ENCODE measurements at regions not wholly inside any gene's neighbourhood (a gene's known extent, or its start where the extent isn't known, plus 50 kb on each side); places are given as distances from the start of the nearest gene placed in this dataset.

DNA sequence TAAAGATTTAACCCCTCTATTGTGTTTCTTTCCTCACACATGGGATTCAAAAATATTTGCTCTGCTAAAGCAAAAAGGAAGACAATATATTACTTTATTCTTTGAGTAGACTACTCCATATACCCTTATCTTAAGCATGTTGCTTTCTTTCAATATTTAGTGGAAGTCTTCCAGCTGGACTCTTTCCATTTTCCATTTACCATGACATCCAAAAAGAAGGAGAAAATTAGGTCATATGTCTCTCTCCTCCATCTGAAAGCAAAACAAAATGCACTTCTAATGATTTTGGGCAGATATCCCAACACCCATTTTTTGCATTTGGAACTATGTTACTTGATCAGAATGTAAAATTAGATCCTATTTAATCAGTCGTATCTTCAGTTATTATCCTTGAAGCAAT is 1336.5 kb downstream of the PCDH19 start:
- no peaks in the 10 kb centered on the region for H4K20me1 ChIP-seq (ENCODE audit: insufficient read depth, low read length)
- no peak overlapping the region for H3K4me3 ChIP-seq (ENCODE audit: low read length)
- H3K9me3 ChIP-seq (ENCODE audit: insufficient read depth, low read length), result no peaks in the 10 kb centered on the region
- H2AFZ ChIP-seq (ENCODE audit: low read depth, low read length), result no peak overlapping the region
- H3K4me2 ChIP-seq (ENCODE audit: low read length), result no peak overlapping the region
- no peaks in the 10 kb centered on the region for H3K27me3 ChIP-seq (ENCODE audit: low read depth, low read length)
- no peak overlapping the region for H3K27ac ChIP-seq (ENCODE audit: low read length)
- H3K4me1 ChIP-seq (ENCODE audit: low read length), result no peaks in the 10 kb centered on the region
- TF ChIP-seq EZH2phosphoT487 (IDR thresholded peaks at IDR 0.05; ENCODE audit: low read depth), result no peak
- TF ChIP-seq, protein P1, sequence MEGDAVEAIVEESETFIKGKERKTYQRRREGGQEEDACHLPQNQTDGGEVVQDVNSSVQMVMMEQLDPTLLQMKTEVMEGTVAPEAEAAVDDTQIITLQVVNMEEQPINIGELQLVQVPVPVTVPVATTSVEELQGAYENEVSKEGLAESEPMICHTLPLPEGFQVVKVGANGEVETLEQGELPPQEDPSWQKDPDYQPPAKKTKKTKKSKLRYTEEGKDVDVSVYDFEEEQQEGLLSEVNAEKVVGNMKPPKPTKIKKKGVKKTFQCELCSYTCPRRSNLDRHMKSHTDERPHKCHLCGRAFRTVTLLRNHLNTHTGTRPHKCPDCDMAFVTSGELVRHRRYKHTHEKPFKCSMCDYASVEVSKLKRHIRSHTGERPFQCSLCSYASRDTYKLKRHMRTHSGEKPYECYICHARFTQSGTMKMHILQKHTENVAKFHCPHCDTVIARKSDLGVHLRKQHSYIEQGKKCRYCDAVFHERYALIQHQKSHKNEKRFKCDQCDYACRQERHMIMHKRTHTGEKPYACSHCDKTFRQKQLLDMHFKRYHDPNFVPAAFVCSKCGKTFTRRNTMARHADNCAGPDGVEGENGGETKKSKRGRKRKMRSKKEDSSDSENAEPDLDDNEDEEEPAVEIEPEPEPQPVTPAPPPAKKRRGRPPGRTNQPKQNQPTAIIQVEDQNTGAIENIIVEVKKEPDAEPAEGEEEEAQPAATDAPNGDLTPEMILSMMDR (IDR thresholded peaks at IDR 0.05; ENCODE audit: low read depth, low read length), result no peak
- no peaks in the 10 kb centered on the region for H3K79me2 ChIP-seq (ENCODE audit: low read length)
- no peak overlapping the region for H3K9ac ChIP-seq (ENCODE audit: low read length)
- H3K36me3 ChIP-seq (replicated peaks; ENCODE audit: low read depth, low read length), result no peaks in the 10 kb centered on the region

DNA sequence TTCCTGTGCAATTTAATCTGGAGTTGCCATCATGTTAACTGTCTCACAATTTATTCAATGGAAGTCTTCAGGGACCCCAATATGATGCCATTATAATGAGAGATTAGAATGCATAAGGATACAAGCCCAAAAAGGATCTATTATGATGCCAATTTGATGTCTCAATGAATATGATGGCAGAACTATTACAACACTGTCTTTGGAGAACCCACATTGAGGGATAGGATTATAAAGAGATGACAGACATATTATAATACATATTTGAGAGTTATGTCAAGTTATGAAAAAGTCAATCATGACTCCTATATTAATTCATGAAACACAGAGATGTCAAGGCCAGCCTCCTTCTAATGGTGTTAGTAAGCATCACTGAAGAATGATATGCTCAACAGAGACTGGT is 1358.4 kb downstream of the PCDH19 start:
- H3K27ac ChIP-seq (ENCODE audit: low read length), result no peak overlapping the region
- no peaks in the 10 kb centered on the region for H3K4me1 ChIP-seq (ENCODE audit: low read length)
- H3K79me2 ChIP-seq (ENCODE audit: low read length), result no peaks in the 10 kb centered on the region
- no peaks in the 10 kb centered on the region for H3K27me3 ChIP-seq (ENCODE audit: low read depth, low read length)
- H2AFZ ChIP-seq (ENCODE audit: low read depth, low read length), result no peak overlapping the region
- no peaks in the 10 kb centered on the region for H4K20me1 ChIP-seq (ENCODE audit: insufficient read depth, low read length)
- no peak overlapping the region for H3K9ac ChIP-seq (ENCODE audit: low read length)
- H3K4me2 ChIP-seq (ENCODE audit: low read length), result no peak overlapping the region
- no peak overlapping the region for H3K4me3 ChIP-seq (ENCODE audit: low read length)
- TF ChIP-seq, protein P1 (IDR thresholded peaks at IDR 0.05; ENCODE audit: low read depth, low read length), result no peak
- no peak for TF ChIP-seq EZH2phosphoT487 (IDR thresholded peaks at IDR 0.05; ENCODE audit: low read depth)
- H3K36me3 ChIP-seq (replicated peaks; ENCODE audit: low read depth, low read length), result no peaks in the 10 kb centered on the region
- H3K9me3 ChIP-seq (ENCODE audit: insufficient read depth, low read length), result no peaks in the 10 kb centered on the region

DNA sequence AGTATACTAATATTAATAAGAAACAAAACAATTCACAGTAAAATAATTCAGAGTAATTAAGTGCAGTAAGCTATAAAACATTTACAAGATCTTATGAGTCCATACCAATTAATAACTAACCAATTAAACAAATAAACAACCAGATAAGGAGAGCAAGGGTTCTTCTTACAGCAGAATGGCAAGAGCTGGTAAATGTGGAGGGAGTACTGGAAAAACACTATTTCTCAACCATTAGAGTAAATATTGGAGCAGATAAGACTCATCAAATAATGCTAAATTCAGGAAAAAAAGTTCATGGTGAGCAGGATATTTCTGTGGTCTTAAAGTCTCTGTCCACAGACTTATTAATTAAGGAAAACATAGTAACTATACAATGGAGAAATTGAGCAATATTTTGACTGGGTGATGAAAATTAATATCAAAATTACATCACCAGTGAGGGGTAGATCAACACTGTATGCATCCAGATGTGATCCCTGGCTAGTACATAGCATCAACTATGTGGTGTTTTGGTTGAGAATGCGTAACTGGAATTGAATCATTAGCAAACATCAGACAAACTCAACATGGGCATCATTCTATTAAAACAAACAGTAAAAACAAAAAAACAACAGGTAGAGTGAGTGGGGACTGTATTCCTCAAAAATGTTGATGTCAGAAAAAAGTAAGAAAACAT is 1376.7 kb downstream of the PCDH19 start:
- Histone ChIP-seq H3K36me3 (replicated peaks; ENCODE audit: low read depth, low read length) (no peaks in the 10 kb centered on the region), H3K27ac (ENCODE audit: low read length) (no peak overlapping the region), H3K4me1 (ENCODE audit: low read length) (no peaks in the 10 kb centered on the region), H4K20me1 (ENCODE audit: insufficient read depth, low read length) (no peaks in the 10 kb centered on the region), H3K9ac (ENCODE audit: low read length) (no peak overlapping the region), H3K79me2 (ENCODE audit: low read length) (no peaks in the 10 kb centered on the region), H2AFZ (ENCODE audit: low read depth, low read length) (no peak overlapping the region), H3K4me3 (ENCODE audit: low read length) (no peak overlapping the region), H3K4me2 (ENCODE audit: low read length) (no peak overlapping the region), H3K27me3 (ENCODE audit: low read depth, low read length) (no peaks in the 10 kb centered on the region), H3K9me3 (ENCODE audit: insufficient read depth, low read length) (no peaks in the 10 kb centered on the region)
- TF ChIP-seq, protein P1 (IDR thresholded peaks at IDR 0.05; ENCODE audit: low read depth, low read length), result no peak
- TF ChIP-seq EZH2phosphoT487 (IDR thresholded peaks at IDR 0.05; ENCODE audit: low read depth), result no peak

DNA sequence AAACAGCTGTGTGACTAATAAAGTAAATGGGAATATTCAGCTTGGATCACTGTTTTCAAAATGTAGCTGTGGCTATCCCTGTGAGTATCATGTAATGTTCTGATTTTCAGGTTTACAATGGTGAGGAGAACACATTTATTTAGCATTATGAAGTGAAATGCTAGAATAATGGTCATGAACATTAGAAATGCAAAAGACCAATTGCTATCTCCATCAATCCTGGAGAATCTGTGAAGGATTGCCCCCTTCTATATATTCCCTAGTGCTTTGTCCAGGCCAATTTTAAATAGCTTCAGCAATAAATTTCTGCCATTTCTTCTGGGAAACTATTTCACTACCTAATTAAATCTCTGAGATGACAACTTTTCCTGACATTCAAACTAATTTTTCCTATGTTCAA is 1399.1 kb downstream of the PCDH19 start:
- H3K9me3 ChIP-seq (ENCODE audit: insufficient read depth, low read length), result no peaks in the 10 kb centered on the region
- no peaks in the 10 kb centered on the region for H4K20me1 ChIP-seq (ENCODE audit: insufficient read depth, low read length)
- no peak for TF ChIP-seq EZH2phosphoT487 (IDR thresholded peaks at IDR 0.05; ENCODE audit: low read depth)
- TF ChIP-seq, protein P1 (IDR thresholded peaks at IDR 0.05; ENCODE audit: low read depth, low read length), result no peak
- no peaks in the 10 kb centered on the region for H3K36me3 ChIP-seq (replicated peaks; ENCODE audit: low read depth, low read length)
- H3K4me1 ChIP-seq (ENCODE audit: low read length), result no peaks in the 10 kb centered on the region
- H3K4me2 ChIP-seq (ENCODE audit: low read length), result no peak overlapping the region
- H3K9ac ChIP-seq (ENCODE audit: low read length), result no peak overlapping the region
- H3K27ac ChIP-seq (ENCODE audit: low read length), result no peak overlapping the region
- no peaks in the 10 kb centered on the region for H3K79me2 ChIP-seq (ENCODE audit: low read length)
- H3K27me3 ChIP-seq (ENCODE audit: low read depth, low read length), result no peaks in the 10 kb centered on the region
- H2AFZ ChIP-seq (ENCODE audit: low read depth, low read length), result no peak overlapping the region
- no peak overlapping the region for H3K4me3 ChIP-seq (ENCODE audit: low read length)

All from OCI-LY3 (cell line).